HG02610 (cell line): ENCODE measurements at regions not wholly inside any gene's neighbourhood (a gene's known extent, or its start where the extent isn't known, plus 50 kb on each side); places are given as distances from the start of the nearest gene placed in this dataset.
A peak's percentile ranks its signal among the peaks of the same experiment; 100 is the strongest.

ENCODE experiments used
- ATAC-seq: cut with Tn5 transposase; IDR thresholded peaks from one replicate; pipeline ENCODE4 v1.9.1; 2021; ENCODE audit warnings: mild to moderate bottlenecking, moderate library complexity; ENCODE audit not compliant: unreplicated experiment

- peak; percentile 34 for ATAC-seq
Measured at GRCh38 chrX:4935401-4935800, 1222.0 kb upstream of the PRKX start.

DNA sequence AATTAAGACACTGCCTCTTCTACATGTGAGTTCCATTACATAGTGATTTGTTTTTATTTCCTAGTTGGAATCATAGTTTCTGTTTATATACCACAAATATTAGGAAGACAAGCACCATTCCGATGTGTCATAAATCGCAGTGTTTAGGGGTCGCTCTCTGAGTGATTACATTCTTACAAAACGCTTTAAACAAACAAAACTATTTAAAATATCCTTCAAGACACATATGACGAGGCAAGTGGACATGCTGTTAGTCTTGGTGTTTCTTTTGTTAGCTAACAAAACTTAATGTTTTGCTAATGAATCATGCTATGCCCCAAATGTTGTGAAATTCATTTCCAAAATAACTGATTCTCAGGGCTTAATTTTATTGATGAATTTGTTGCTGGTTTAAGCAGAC, 1219.3 kb upstream of the PRKX start:
- ATAC-seq = no peak

- no peak for ATAC-seq
Measured at GRCh38 chrX:4930426-4930825, 1217.0 kb upstream of the PRKX start.

- no peak for ATAC-seq
Measured at GRCh38 chrX:4925911-4926310, 1212.5 kb upstream of the PRKX start.

- ATAC-seq = no peak
Measured at GRCh38 chrX:4909348-4909747, 1195.9 kb upstream of the PRKX start.

DNA sequence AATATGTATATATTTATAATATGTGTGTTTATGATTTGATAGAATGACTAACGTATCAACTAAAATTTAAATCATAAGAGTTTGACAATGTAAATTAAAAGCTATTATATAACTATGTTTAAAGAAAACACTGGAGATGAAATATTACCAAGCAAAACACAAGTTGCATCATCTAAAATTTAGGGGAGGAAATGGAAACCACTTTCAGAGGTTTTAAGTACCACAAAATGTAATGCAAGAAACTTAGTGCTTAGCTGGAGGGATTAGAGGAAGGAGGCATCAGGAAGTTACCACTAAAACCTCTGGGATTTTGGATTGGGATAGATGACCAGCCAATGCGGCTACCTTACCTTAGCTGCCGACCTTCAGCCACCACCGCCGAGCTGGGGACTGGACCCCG, 1192.1 kb upstream of the PRKX start:
- ATAC-seq = no peak

GRCh38 chrX:4881277-4881676, 1167.8 kb upstream of the PRKX start:
- ATAC-seq = no peak

- no peak for ATAC-seq
Measured at GRCh38 chrX:4878640-4879039, 1165.2 kb upstream of the PRKX start.

DNA sequence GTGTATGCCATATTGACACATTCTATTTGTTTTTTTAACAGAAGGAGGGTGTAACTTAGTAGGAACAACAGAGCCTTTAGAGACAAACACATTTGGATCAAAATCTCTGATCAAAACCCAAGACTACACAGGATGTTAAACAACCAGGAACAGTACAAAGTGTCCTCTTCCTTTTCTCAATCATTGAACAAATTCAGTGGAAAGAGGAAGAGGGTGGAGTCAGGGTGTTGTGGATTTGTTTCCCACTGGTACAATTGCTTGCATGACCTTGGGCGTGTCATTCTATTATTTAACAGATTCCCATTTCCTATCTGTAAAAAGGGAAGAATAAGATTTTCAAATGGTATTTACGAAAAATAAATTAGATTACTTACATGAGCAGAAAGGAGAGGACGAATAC, 1162.8 kb upstream of the PRKX start:
- ATAC-seq = no peak

DNA sequence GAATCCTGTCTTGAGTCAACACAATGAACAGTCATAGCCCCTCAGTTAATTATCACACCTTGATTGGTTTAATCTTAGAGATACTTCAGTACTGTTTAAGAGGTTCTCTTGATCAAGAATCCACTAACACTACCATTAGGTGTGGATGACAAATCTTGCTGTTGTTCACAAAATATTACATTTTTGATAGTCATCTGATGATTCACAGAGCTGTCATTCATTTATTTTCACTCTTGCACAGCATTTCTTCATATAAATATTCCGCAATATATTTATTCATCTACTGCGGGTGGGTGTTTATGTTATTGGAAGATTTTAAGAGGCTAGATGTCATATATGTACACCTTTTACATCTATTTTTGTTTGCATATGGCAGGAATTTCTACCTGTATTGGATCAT, 1138.1 kb upstream of the PRKX start:
- no peak for ATAC-seq

GRCh38 chrX:4850312-4850711, 1136.9 kb upstream of the PRKX start:
- ATAC-seq = no peak

DNA sequence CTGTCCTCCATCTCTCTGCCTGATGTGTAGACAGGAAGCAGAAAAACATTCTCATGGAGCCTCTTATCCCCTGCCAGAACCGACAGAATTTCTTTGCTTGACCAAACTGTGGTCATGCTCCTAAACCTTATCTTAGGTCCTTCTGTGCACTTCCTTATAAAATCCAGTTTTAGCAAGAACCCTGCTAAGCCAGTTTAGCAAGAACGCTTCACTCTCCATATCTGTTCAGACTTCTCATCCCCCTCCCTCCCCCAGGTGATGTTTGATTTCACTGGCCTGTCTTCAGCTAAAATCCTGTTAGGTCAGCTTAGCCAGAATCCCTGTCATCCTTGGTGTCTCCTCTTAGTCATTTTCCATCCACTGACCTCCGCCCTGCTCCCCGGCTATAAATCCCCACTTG, 1130.9 kb upstream of the PRKX start:
- no peak for ATAC-seq

DNA sequence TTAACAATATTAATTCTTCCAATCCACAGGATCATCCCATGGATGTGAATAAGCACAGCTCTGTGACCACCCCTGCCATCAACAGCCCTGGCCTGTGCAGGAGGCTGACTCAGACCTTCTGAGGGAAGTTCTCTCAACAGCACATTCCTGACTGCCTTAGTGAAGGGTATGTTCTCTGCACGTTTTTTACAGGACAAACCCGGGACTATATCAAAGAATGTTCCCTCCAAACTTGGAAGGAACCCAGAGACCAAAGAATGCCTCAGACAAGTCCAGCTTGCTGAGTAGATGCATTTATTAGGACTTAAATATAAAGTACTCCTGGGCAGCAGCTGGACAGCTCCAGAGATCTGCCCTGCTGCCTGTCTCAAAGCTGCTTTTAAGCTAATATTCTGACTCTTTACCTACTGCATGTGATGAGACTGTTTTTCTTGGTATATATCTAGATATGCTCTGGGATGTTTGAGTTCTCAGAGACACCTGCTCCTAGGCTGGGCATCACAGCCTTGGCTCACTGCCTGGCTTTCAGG, 1127.8 kb upstream of the PRKX start:
- ATAC-seq = no peak

DNA sequence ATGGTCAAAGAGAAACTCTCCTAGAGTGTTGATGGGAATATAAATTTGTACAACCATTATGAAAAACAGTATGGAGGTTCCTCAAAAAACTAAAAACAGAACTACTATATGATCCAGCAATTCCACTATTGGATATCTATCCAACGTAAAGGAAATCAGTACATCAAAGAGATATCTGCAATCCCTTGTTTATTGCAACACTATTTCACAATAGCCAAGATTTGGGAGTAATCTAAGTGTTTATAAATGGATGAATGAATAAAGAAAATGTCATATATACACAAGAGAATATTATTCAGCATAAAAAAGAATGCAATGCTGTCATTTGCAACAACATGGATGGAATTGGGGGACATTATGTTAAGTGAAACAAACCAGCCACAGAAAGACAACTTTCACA, 1118.1 kb upstream of the PRKX start:
- ATAC-seq = no peak

DNA sequence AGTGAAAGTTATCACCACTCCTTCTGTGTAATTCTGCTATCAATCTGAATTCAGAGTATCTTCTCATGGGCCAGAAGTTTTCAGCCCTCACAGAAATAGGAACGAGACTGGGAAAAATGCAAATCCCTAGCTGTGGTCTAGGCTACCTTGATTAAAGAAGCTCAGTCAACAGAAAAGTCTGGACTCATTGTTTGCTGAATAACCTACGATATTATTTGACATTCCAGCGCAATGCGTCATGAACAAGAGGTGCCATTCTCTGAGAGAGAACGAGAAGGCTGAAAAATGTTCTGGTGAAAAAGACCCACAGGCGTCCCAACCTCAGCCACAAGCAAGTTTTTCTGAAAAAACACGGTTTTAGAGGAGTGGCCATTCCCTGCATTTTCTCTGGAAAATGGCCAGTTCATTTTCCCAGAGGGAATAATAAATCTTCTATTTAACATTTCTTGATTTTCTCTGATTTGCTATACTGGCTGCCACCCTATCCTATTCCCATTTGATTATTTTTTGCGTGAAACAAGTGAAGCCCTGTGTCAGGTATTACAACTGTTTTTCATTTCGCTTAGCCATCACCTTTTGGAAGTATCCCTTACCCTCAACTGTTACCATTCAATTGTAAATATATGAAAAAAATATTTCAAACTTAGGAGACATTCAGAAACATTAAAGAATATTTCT, 1117.6 kb upstream of the PRKX start:
- ATAC-seq = no peak

- ATAC-seq = no peak
Measured at GRCh38 chrX:4825550-4825949, 1112.1 kb upstream of the PRKX start.

DNA sequence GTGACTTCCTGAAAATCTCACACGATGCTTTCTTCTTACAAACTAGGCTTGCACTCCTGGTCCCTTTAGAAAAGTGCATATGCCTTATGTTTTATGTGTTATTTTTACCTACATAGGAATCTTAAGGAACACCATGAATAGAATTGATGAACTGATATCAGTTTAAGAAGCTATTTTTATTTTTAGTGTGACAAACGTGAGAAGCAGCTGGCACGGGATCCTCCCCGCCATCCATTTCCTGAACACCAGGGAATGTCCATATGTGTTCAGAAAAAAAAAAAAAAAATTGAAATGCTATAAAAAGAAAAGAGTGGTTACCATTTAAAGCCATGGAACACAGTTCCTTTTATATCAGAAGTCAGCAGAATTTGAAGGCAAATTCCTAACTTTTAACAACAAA, 1096.1 kb upstream of the PRKX start:
- no peak for ATAC-seq

- ATAC-seq = no peak
Measured at GRCh38 chrX:4805502-4805901, 1092.1 kb upstream of the PRKX start.

- ATAC-seq = no peak
Measured at GRCh38 chrX:4800756-4801155, 1087.3 kb upstream of the PRKX start.

DNA sequence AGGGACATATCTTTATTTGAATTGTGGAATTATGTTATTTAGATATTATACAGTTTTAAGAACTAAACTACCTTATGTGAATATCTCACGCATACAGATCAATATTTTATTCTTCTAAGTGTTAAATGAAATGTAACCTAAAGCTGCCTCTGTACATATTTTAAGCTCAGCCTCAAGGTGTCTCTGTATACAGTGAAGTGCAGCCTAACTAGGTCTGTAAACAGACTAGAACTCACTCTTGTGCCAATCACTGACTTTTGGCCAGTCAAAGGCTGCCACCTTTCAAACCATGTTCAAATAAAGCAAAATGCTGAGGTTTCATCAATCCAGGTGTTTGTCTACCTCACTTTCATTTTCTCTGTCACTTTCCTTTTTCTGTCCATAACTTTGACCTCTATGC, 1074.5 kb upstream of the PRKX start:
- ATAC-seq = no peak

GRCh38 chrX:4764888-4765287, 1051.4 kb upstream of the PRKX start:
- ATAC-seq = no peak

GRCh38 chrX:4762196-4762595, 1048.7 kb upstream of the PRKX start:
- ATAC-seq = no peak
